ENCODE measurements at regions not wholly inside any gene's neighbourhood (a gene's known extent, or its start where the extent isn't known, plus 50 kb on each side); places are given as distances from the start of the nearest gene placed in this dataset.
"Not testable (repeated sequence)": the region's sequence is repeated elsewhere in the genome, so short reads cannot be mapped to it uniquely, and the experiment has no call there.

- TF ChIP-seq, protein P1, sequence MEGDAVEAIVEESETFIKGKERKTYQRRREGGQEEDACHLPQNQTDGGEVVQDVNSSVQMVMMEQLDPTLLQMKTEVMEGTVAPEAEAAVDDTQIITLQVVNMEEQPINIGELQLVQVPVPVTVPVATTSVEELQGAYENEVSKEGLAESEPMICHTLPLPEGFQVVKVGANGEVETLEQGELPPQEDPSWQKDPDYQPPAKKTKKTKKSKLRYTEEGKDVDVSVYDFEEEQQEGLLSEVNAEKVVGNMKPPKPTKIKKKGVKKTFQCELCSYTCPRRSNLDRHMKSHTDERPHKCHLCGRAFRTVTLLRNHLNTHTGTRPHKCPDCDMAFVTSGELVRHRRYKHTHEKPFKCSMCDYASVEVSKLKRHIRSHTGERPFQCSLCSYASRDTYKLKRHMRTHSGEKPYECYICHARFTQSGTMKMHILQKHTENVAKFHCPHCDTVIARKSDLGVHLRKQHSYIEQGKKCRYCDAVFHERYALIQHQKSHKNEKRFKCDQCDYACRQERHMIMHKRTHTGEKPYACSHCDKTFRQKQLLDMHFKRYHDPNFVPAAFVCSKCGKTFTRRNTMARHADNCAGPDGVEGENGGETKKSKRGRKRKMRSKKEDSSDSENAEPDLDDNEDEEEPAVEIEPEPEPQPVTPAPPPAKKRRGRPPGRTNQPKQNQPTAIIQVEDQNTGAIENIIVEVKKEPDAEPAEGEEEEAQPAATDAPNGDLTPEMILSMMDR (conservative IDR thresholded peaks at IDR 0.05; ENCODE audit: low read length), result not testable (repeated sequence)
- TF ChIP-seq EZH2phosphoT487 (IDR thresholded peaks at IDR 0.05; ENCODE audit: borderline replicate concordance), result not testable (repeated sequence)
These were observed 79.1 kb downstream of the NPIPB5 start for GRCh38 chr16:22589757-22590156.

Measured in Loucy (cell line).